ENCODE measurements at regions not wholly inside any gene's neighbourhood (a gene's known extent, or its start where the extent isn't known, plus 50 kb on each side); places are given as distances from the start of the nearest gene placed in this dataset.

- H3K36me3 ChIP-seq, result no peaks in the 10 kb centered on the region
- H3K27me3 ChIP-seq, result peaks cover 0 to 6% (median 0%) of the 10 kb centered on the region in 7 donors
- H3K4me3 ChIP-seq, result no peak overlapping the region
- H3K9me3 ChIP-seq, result no peaks in the 10 kb centered on the region
- no peak overlapping the region for H3K27ac ChIP-seq
- no peak for TF ChIP-seq CTCF (IDR thresholded peaks at IDR 0.05)
- DNase-seq (peak in 1 of 2 donors; percentile 23), ATAC-seq (peak in 7 of 8 donors; percentile 38 to 77 (median 58))
- peaks cover 0 to 3% (median 0%) of the 10 kb centered on the region in 9 donors for H3K4me1 ChIP-seq
- WGBS, 2 donors, result 61 to 62% methylated on average over 7 of the region's 7 CpGs
- intact Hi-C loops (cut with DNase I), result no loop called here
Measured at GRCh38 chr2:173607606-173608311, 253.1 kb downstream of the CDCA7 start.

- DNase-seq, result no peak
- no peak for TF ChIP-seq CTCF (IDR thresholded peaks at IDR 0.05)
- ATAC-seq, result no peak
Measured at GRCh38 chr2:173611121-173611520, 256.4 kb downstream of the CDCA7 start.

GRCh38 chr2:173612354-173612753, 257.7 kb downstream of the CDCA7 start:
- intact Hi-C loops (cut with DNase I), result no loop called here
- peaks cover 0 to 8% (median 0%) of the 10 kb centered on the region in 11 donors for H3K9me3 ChIP-seq
- H3K36me3 ChIP-seq, result no peaks in the 10 kb centered on the region
- H3K4me3 ChIP-seq, result no peak overlapping the region
- ATAC-seq, result no peak
- 73 to 76% methylated on average over 3 of the region's 3 CpGs for WGBS, 2 donors
- TF ChIP-seq CTCF (IDR thresholded peaks at IDR 0.05), result no peak
- peaks cover 0 to 16% (median 0%) of the 10 kb centered on the region in 7 donors for H3K27me3 ChIP-seq
- no peak overlapping the region for H3K27ac ChIP-seq
- no peak for DNase-seq
- H3K4me1 ChIP-seq, result no peaks in the 10 kb centered on the region

More at GRCh38 chr2:173611121-173611520, 256.4 kb downstream of the CDCA7 start:
- H3K36me3 ChIP-seq, result no peaks in the 10 kb centered on the region
- peaks cover 0 to 3% (median 0%) of the 10 kb centered on the region in 9 donors for H3K4me1 ChIP-seq
- peaks cover 0 to 16% (median 0%) of the 10 kb centered on the region in 7 donors for H3K27me3 ChIP-seq
- H3K27ac ChIP-seq, result no peak overlapping the region
- H3K9me3 ChIP-seq, result no peaks in the 10 kb centered on the region
- 84 to 87% methylated on average over 5 of the region's 5 CpGs for WGBS, 2 donors
- intact Hi-C loops (cut with DNase I), result no loop called here
- H3K4me3 ChIP-seq, result no peak overlapping the region

- peaks cover 0 to 16% (median 0%) of the 10 kb centered on the region in 7 donors for H3K27me3 ChIP-seq
- ATAC-seq (no peak), DNase-seq (no peak)
- no peaks in the 10 kb centered on the region for H3K4me1 ChIP-seq
- no peak overlapping the region for H3K4me3 ChIP-seq
- H3K36me3 ChIP-seq, result no peaks in the 10 kb centered on the region
- H3K27ac ChIP-seq, result no peak overlapping the region
- intact Hi-C loops (cut with DNase I), result no loop called here
- no peak for TF ChIP-seq CTCF (IDR thresholded peaks at IDR 0.05)
- H3K9me3 ChIP-seq, result peaks cover 0 to 12% (median 0%) of the 10 kb centered on the region in 11 donors
- 81 to 87% methylated on average over 5 of the region's 5 CpGs for WGBS, 2 donors
Measured at GRCh38 chr2:173613386-173613785, 258.7 kb downstream of the CDCA7 start.

Data from heart right ventricle (tissue), 16 donors.